OCI-LY1 (cell line): ENCODE measurements at regions not wholly inside any gene's neighbourhood (a gene's known extent, or its start where the extent isn't known, plus 50 kb on each side); places are given as distances from the start of the nearest gene placed in this dataset.

Experiments
- CTCF ChIP-seq: fragments of 200-600 bp; sonication (generic), shearing (Covaris generic); IDR thresholded peaks from 2 replicates; pipeline ENCODE4 v1.5.1; 2017; ENCODE audit warnings: mild to moderate bottlenecking, antibody characterized with exemption, low read length, moderate library complexity, mixed read lengths
- EZH2 ChIP-seq: fragments of 200-600 bp; sonication (generic), shearing (Covaris generic); IDR thresholded peaks from 2 replicates; pipeline ENCODE4 v1.8.0; 2017; ENCODE audit warnings: borderline replicate concordance, mixed run types, mild to moderate bottlenecking, antibody characterized with exemption, low read length, moderate library complexity, mixed read lengths

GRCh38 chr2:129895526-129896082 is 83.9 kb upstream of the RAB6C start:
- TF ChIP-seq CTCF: no peak
- no peak for TF ChIP-seq EZH2
